GM18909 (cell line): ENCODE measurements at regions not wholly inside any gene's neighbourhood (a gene's known extent, or its start where the extent isn't known, plus 50 kb on each side); places are given as distances from the start of the nearest gene placed in this dataset.

Source experiments
- ATAC-seq: cut with Tn5 transposase; IDR thresholded peaks from one replicate; pipeline ENCODE4 v1.9.1; 2021; ENCODE audit warnings: mild to moderate bottlenecking; ENCODE audit not compliant: unreplicated experiment, poor library complexity

GRCh38 chr5:35478856-35479682 lies 138.6 kb upstream of the SPEF2 start:
- peak; percentile 50 for ATAC-seq

GRCh38 chr5:35477911-35478310 lies 139.8 kb upstream of the SPEF2 start:
- ATAC-seq = no peak

DNA sequence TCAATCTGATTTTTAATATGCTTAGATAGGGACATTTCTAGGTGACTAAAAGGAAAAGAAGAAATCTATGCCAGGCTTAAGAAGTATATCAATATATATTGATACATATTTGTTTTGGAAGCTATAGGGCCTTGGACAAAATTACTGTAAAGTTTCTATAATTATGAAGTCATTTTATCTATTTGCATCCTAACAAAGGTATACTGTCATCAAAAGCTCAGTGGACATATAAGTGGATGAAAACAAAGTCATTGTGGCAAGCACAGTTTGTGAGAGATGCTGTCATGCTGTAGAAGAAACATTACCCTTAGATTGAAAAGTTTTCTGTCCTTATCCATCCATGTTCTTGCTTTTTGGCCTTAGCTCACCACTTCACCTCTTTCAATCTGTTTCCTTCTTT lies 140.3 kb upstream of the SPEF2 start:
- no peak for ATAC-seq

DNA sequence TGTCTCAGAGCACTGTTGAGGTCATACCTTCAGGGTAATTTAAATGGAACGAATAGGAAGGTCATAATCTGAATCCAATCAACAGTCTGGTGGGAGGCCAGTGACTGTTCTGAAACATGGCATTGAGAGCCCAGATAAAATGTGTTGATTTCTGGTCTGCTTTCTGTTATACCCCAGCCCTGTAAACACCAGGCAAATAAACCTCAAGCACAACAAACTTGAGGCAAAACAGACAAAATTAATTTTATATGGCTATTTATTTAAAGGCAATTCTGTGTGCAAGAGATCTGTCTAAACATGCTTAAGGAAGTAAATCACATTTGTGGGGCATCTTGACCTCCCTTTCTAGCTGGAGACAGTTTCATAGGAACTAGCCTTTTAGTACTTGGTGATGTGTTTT lies 140.9 kb upstream of the SPEF2 start:
- ATAC-seq = no peak

DNA sequence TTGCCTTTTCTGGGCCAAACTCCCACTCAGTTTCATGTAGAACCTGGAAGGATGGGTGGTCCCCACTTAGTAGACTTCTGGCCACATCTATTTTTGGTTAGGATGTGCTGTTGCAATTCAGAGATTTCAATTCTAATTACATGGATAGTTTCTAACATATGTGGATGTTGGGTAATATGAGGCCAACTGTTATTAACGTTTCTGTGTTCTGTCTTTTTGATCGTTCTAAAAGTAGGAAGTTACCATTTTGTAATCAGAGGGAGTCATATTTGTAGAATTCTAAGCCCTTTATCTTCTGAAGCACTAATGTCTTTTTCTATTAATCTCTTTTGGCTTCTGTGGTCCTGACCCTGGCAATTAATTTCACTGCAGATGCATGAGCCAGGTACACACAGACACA lies 141.6 kb upstream of the SPEF2 start:
- no peak for ATAC-seq

DNA sequence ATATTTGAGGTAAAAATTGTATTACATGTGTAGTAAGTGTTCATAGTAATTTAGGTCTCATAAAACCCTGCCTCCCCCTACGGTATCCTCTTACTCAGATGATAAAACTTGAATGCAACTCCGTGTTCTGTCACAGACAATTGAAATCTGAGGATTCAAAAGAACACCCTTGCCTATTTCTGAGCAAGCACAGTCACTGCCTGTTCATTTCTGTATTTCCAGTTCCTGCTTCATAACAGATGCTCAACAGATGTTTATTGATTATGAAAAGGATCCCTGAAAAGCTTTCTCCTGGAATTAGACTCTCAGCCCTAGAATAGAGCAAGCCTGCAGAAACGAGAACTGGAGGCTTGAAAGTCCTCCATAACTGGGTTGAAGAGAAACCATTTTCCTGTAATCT lies 144.1 kb upstream of the SPEF2 start:
- no peak for ATAC-seq

- no peak for ATAC-seq
These were observed 146.8 kb upstream of the SPEF2 start for GRCh38 chr5:35470866-35471265.

GRCh38 chr5:35468811-35469210 lies 148.9 kb upstream of the SPEF2 start:
- no peak for ATAC-seq

DNA sequence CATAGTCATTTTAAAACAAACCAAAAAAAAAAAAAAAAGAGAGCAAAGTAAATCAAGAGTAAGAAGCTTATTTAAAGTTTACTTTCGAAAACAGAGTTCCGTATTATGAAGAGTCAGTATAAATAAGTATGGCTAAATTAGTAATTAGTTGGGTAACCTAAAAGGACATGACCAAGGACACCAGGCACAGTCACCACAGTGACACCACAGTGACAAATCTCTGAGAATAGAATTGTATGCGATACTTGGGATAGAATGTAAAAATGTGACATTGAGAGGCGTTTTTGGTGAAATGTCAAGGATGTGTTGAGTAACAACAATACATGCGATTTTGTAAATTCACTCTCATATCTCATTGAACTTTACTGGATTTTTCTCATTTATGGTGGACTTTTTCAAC lies 150.9 kb upstream of the SPEF2 start:
- no peak for ATAC-seq

GRCh38 chr5:35464757-35465156 lies 152.9 kb upstream of the SPEF2 start:
- no peak for ATAC-seq

DNA sequence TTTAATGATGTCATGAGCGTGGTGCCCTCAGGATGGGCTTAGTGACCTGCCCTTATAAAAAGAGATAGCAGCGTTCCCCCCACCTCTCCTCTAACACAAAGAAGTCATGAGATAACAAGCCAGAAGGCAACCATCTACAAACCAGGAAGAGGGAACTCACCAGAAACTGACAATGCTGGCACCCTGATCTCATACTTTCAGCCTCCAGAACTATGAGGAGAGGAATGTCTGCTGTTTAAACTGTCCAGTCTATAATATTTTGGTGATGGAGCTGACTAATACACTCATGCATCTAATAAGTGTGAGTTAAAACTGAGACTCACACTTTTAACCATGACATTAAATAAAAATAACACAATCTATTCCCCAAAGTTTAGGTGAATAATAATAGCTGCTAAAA lies 156.1 kb upstream of the SPEF2 start:
- no peak for ATAC-seq

DNA sequence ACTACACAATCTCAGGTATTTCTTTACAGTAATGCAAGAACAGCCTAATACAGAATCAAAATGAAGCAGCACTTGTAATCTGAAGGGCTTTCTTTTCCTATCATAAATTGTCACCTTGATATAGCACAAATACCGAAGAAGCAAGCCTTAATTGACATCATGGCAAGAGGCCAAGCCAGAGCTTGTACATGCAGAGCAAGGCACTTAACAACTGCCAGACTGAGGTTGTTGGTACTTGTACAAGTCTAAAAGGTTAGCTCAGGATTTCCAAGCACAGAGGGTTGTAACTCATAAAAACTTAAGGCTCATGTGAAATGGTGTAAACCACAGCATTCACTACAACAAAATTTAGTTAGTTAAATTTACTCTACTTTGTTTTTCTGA lies 158.8 kb upstream of the SPEF2 start:
- no peak for ATAC-seq

DNA sequence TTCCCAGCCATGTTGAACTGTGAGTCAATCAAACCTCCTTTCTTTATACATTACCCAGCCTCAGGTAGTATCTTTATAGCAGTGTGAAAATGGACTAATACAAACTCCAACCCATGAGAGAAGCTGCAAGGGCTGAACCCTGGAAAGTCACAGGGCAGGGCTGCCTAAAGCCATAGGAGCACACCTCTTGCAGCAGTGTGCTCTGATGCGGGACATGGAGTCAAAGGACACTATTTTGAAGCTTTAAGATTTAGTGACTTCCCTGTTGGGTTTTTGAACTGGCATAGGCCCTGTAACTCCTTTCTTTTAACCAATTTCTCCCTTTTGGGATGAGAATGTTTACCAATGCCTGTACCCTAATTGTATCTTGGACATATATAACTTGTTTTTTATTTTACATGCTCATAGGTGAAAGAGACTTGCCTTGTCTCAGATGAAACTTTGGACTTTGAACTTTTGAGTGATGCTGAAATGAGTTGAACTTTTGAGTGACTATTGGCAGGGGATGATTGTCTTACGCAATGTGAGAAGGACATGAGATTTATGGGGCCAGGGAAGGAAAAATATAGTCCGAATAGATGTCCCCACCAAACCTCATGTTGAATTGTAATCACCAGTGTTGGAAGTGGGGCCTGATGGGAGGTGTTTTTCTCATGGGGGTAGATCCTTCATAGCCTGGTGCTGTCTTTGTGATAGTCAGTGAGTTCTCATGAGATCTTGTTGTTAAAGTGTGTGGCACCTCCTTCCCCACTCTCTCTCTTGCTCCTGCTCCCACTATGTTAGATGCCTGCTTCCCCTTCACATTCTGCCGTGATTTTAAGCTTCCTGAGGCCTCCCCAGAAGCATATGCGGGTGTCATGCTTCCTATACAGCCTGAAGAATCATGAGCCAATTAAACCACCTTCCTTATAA lies 159.5 kb upstream of the SPEF2 start:
- ATAC-seq = no peak

GRCh38 chr5:35456506-35456905 lies 161.2 kb upstream of the SPEF2 start:
- ATAC-seq = no peak

GRCh38 chr5:35454011-35454525 lies 163.6 kb upstream of the SPEF2 start:
- no peak for ATAC-seq

DNA sequence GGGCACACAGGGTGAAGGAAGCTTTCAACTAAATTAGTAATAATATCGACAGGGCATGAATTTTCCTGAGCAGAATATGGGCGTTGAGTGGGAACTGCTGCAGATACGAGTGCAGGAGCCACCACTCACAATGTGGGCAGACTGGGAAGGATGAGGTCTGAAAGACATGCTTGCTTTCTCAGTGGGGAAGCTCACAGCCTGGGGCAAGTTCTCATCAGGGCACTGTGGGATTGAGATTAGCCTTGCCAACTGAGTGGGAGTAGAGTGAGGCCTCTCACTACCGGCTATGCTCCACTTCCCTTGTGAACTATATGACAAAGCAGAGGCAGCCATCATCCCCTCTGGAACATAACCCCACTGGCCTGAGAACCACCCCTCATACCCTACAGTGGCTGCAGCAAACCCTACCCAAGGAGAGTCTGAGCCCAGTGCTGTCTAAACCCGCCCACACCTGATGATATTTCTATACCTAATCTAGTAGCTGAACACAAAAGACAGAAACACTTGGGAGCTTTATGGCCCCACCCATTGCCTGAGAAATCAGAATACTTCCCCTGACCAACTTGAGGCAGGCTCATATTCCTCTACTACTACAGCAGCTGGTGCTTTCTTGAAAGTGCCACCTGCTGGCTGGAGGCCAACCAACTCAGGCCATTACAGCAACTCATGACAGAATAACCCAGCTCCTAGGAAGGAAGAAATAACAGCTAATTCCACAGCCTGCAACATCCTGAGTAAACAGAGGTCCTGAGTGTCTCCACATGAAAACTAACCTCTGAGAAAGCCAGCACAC lies 173.7 kb upstream of the SPEF2 start:
- no peak for ATAC-seq

- no peak for ATAC-seq
These were observed 174.6 kb upstream of the SPEF2 start for GRCh38 chr5:35442885-35443639.

- no peak for ATAC-seq
These were observed 177.3 kb upstream of the SPEF2 start for GRCh38 chr5:35440409-35440808.

GRCh38 chr5:35438786-35439185 lies 178.9 kb upstream of the SPEF2 start:
- ATAC-seq = no peak

GRCh38 chr5:35438288-35438687 lies 179.4 kb upstream of the SPEF2 start:
- no peak for ATAC-seq
